HepG2 (cell line): ENCODE measurements at regions not wholly inside any gene's neighbourhood (a gene's known extent, or its start where the extent isn't known, plus 50 kb on each side); places are given as distances from the start of the nearest gene placed in this dataset.
"Not testable (repeated sequence)": the region's sequence is repeated elsewhere in the genome, so short reads cannot be mapped to it uniquely, and the experiment has no call there.

Source experiments
- ATAC-seq: fragments of 200-7000 bp; cut with Tn5 transposase; 3 replicates; pipeline ENCODE4 v1.9.1; 2020; ENCODE audit warnings: mild to moderate bottlenecking, moderate library complexity
- BruUV-seq: library from RNA; stranded (reverse); fragments of 400-500 nt; replicated peaks from 2 replicates; lab custom pipeline; 2021; lab: Mats Ljungman, UMichigan
- CTCF ChIA-PET: fragments of 300-600 bp; formaldehyde crosslinking; extraction: SDS; loops from one replicate; lab custom pipeline; 2021; ENCODE audit warnings: low total read pairs, inconsistent platforms, low intra/inter-chr PET ratio; lab: Yijun Ruan, JAX
- POLR2A ChIA-PET: fragments of 350-600 bp; sonication (Branson Sonifier 250); formaldehyde crosslinking; loops from one replicate; lab custom pipeline; 2020; ENCODE audit warnings: antibody characterized with exemption, inconsistent platforms; lab: Yijun Ruan, JAX
- DNase-seq: peaks from one replicate; pipeline ENCODE4 v3.0.0-alpha.2; 2015; ENCODE audit warnings: low spot score
- FAIRE-seq: peaks from 3 replicates; lab custom pipeline; 2011; peaks lifted over from hg19 to GRCh38; lab: Jason Lieb, UNC
- H2AFZ ChIP-seq: one replicate; pipeline ENCODE4 v1.6.1; 2011; ENCODE audit warnings: low read length, inconsistent platforms
- H3K27ac ChIP-seq: fragments of 300-600 bp; 3 replicates; pipeline ENCODE4 v1.8.0; 2011; ENCODE audit warnings: mixed run types, mild to moderate bottlenecking, mixed read lengths, low read length, inconsistent platforms; ENCODE audit not compliant: insufficient read depth; ENCODE audit errors: extremely low read length
- H3K27me3 ChIP-seq, 2 experiments: fragments of 200-600 bp in 1 of 2; 2 replicates in 1 of 2; 3 replicates in 1 of 2; pipeline versions ENCODE4 v1.6.0 to v1.8.0; 2011; ENCODE audit warnings: low read length in 2 of 2, mild to moderate bottlenecking in 2 of 2, moderate library complexity in 2 of 2, inconsistent platforms in 1 of 2; ENCODE audit not compliant: insufficient read depth in 2 of 2, control insufficient read depth in 1 of 2
- H3K36me3 ChIP-seq, 2 experiments: fragments of 200-600 bp in 1 of 2; replicated peaks in 1 of 2; 2 replicates in 1 of 2; 3 replicates in 1 of 2; pipeline versions ENCODE4 v1.5.1 to v1.8.0; 2011; ENCODE audit warnings: low read length in 2 of 2, inconsistent platforms in 1 of 2; ENCODE audit not compliant: insufficient read depth in 2 of 2, control insufficient read depth in 1 of 2
- H3K4me1 ChIP-seq: 2 replicates; pipeline ENCODE4 v1.5.1; 2012; ENCODE audit warnings: low read length, inconsistent platforms; ENCODE audit not compliant: insufficient read depth
- H3K4me2 ChIP-seq: 2 replicates; pipeline ENCODE4 v1.6.0; 2011; ENCODE audit warnings: low read depth, low read length, inconsistent platforms
- H3K4me3 ChIP-seq, 3 experiments: fragments of 200-600 bp in 1 of 3; sonication (generic), shearing (Covaris generic) in 1 of 3; replicated peaks in 1 of 3; 2 replicates each; pipeline ENCODE4 v1.5.1; 2011 to 2016; ENCODE audit warnings: low read length in 3 of 3, inconsistent platforms in 2 of 3, low read depth in 2 of 3, mild to moderate bottlenecking in 2 of 3, control low read depth in 1 of 3, mixed read lengths in 1 of 3; ENCODE audit not compliant: insufficient read depth in 1 of 3
- H3K79me2 ChIP-seq: one replicate; pipeline ENCODE4 v1.6.1; 2011; ENCODE audit warnings: low read length, inconsistent platforms; ENCODE audit not compliant: insufficient read depth
- H3K9ac ChIP-seq: 2 replicates; pipeline ENCODE4 v1.6.0; 2011; ENCODE audit warnings: mild to moderate bottlenecking, low read depth, low read length, inconsistent platforms; ENCODE audit not compliant: insufficient read depth
- H3K9me3 ChIP-seq: 2 replicates; pipeline ENCODE4 v1.5.1; 2012; ENCODE audit warnings: mild to moderate bottlenecking, low read length
- H4K20me1 ChIP-seq: 2 replicates; pipeline ENCODE4 v1.6.0; 2011; ENCODE audit warnings: inconsistent platforms, mild to moderate bottlenecking, low read length, moderate library complexity; ENCODE audit not compliant: insufficient read depth
- CTCF ChIP-seq: sonication (generic); formaldehyde crosslinking; IDR thresholded peaks from 2 replicates; pipeline ENCODE4 v1.5.0; 2020; ENCODE audit warnings: mild to moderate bottlenecking, missing genetic modification reagents, moderate library complexity
- JUNB ChIP-seq: sonication (generic); formaldehyde crosslinking; IDR thresholded peaks from 2 replicates; pipeline ENCODE4 v1.8.0; 2022; ENCODE audit warnings: missing genetic modification reagents, mild to moderate bottlenecking, borderline replicate concordance
- KDM2A ChIP-seq: sonication (generic); formaldehyde crosslinking; IDR thresholded peaks from 2 replicates; pipeline ENCODE4 v1.4.0; 2020; ENCODE audit warnings: low read depth, missing genetic modification reagents, borderline replicate concordance
- SMC3 ChIP-seq: IDR thresholded peaks from 2 replicates; pipeline ENCODE4 v1.6.1; 2011; ENCODE audit warnings: low read length, improper control_type of control experiment
- STAG1 ChIP-seq: sonication (generic); formaldehyde crosslinking; IDR thresholded peaks from 2 replicates; pipeline ENCODE4 v1.4.0; 2020; ENCODE audit warnings: missing genetic modification reagents
- WGBS: methylation state at CpG from one replicate; pipeline ENCODE4 v1.1.6; 2017; ENCODE audit warnings: low lambda C conversion rate; 5-methylcytosine and 5-hydroxymethylcytosine counted together
- in situ Hi-C: cut with HindIII; loops from 2 replicates; pipeline ENCODE4 v1.10.0; 2017; ENCODE audit warnings: low pct_unique_long_range_greater_than_20kb; ENCODE audit not compliant: extremely low pct_ligation_motif_present
- intact Hi-C: fragments of 100-400 bp; cut with micrococcal nuclease; formaldehyde crosslinking; loops from one replicate; pipeline ENCODE4 v1.10.0; 2022; ENCODE audit not compliant: unreplicated experiment

- Histone ChIP-seq H3K4me1 (no peaks in the 10 kb centered on the region), H3K36me3 (no peaks in the 10 kb centered on the region), H3K4me2 (no peak overlapping the region), H3K79me2 (no peaks in the 10 kb centered on the region), H3K9me3 (0 out of 2 replicates have a peak, but pooled peaks cover 5% of the 10 kb centered on the region), H3K27me3 (no peaks in the 10 kb centered on the region), H2AFZ (no peak overlapping the region), H3K27ac (no peak overlapping the region), H3K9ac (no peak overlapping the region), H4K20me1 (no peaks in the 10 kb centered on the region), H3K4me3 (no peak overlapping the region)
- no TSS peak for BruUV-seq
- CTCF ChIA-PET, result interaction anchor here (2.9 kb wide), 1 partner anchor 1254 kb away, joined by 16 read pairs; no protein-coding TSS in a partner anchor
- 8% methylated on average over 8 of the region's 8 CpGs for WGBS
- no peak for TF ChIP-seq KDM2A
- FAIRE-seq (no peak), DNase-seq (no peak), ATAC-seq (no peak)
- POLR2A ChIA-PET, result no interaction called here
- in situ Hi-C loops, result loop anchor here (25.0 kb wide), 1 partner anchor 1243 kb away; no protein-coding TSS in a partner anchor
- intact Hi-C loops, result no loop called here
These were observed 244.0 kb upstream of the MDGA2 start for GRCh38 chr14:47919334-47919846.

- Histone ChIP-seq H4K20me1 (no peaks in the 10 kb centered on the region), H3K4me2 (no peak overlapping the region), H3K79me2 (no peaks in the 10 kb centered on the region), H3K4me3 (no peak overlapping the region), H3K27ac (no peak overlapping the region), H2AFZ (no peak overlapping the region), H3K27me3 (no peaks in the 10 kb centered on the region), H3K36me3 (no peaks in the 10 kb centered on the region), H3K4me1 (no peaks in the 10 kb centered on the region), H3K9ac (no peak overlapping the region), H3K9me3 (no peaks in the 10 kb centered on the region)
- intact Hi-C loops, result loop anchor here (1.0 kb wide), 1 partner anchor 481 kb away; no protein-coding TSS in a partner anchor
- CTCF ChIA-PET, result interaction anchor here (1.4 to 2.9 kb wide), 2 partner anchors 481 to 1256 kb away, joined by 4 to 16 read pairs; no protein-coding TSS in a partner anchor
- FAIRE-seq, result no peak
- no peak for ATAC-seq
- 3% methylated on average over 5 of the region's 5 CpGs for WGBS
- no TSS peak for BruUV-seq
- DNase-seq, result peak; percentile 9
- TF ChIP-seq CTCF (CRISPR knock-in tag), result peak; percentile 49
- TF ChIP-seq STAG1 (CRISPR knock-in tag), result peak; percentile 45
- TF ChIP-seq SMC3, result peak; percentile 39
- TF ChIP-seq JUNB, result no peak
- in situ Hi-C loops, result loop anchor here (25.0 kb wide), 1 partner anchor 1245 kb away; no protein-coding TSS in a partner anchor
- POLR2A ChIA-PET, result no interaction called here
These were observed 242.0 kb upstream of the MDGA2 start for GRCh38 chr14:47917344-47917954.

GRCh38 chr14:47901141-47901540 is 225.7 kb upstream of the MDGA2 start:
- DNase-seq, H3K4me1 ChIP-seq, H4K20me1 ChIP-seq, H3K9ac ChIP-seq, BruUV-seq, ATAC-seq, H2AFZ ChIP-seq, H3K4me2 ChIP-seq, POLR2A ChIA-PET, H3K79me2 ChIP-seq, FAIRE-seq, H3K4me3 ChIP-seq, H3K27me3 ChIP-seq, H3K36me3 ChIP-seq, intact Hi-C loops, H3K27ac ChIP-seq, CTCF ChIA-PET: not testable (repeated sequence)
- peaks cover 13% of the 10 kb centered on the region; the same call in 1 of the 2 replicates for H3K9me3 ChIP-seq
- WGBS, result 80% methylated on average over 17 of the region's 25 CpGs
- in situ Hi-C loops, result loop anchor here (25.0 kb wide), 1 partner anchor 1261 kb away; no protein-coding TSS in a partner anchor
